Type B pancreatic cell (in vitro differentiated cells): ENCODE measurements at regions not wholly inside any gene's neighbourhood (a gene's known extent, or its start where the extent isn't known, plus 50 kb on each side); places are given as distances from the start of the nearest gene placed in this dataset.
A peak's percentile ranks its signal among the peaks of the same experiment; 100 is the strongest.

Experiments used
- DNase-seq: peaks from one replicate; pipeline ENCODE4 v3.0.0; 2021; ENCODE audit warnings: mixed read lengths; ENCODE audit not compliant: unreplicated experiment; ENCODE audit errors: extremely low spot score
- H3K27ac Mint-ChIP-seq: 2 replicates; pipeline ENCODE4 v1.8.0; 2021; ENCODE audit warnings: mild to moderate bottlenecking, mixed read lengths
- H3K27me3 Mint-ChIP-seq: 2 replicates; pipeline ENCODE4 v1.8.0; 2021; ENCODE audit warnings: mixed read lengths
- H3K36me3 Mint-ChIP-seq: 2 replicates; pipeline ENCODE4 v1.8.0; 2021; ENCODE audit warnings: mixed read lengths
- H3K4me1 Mint-ChIP-seq: one replicate; pipeline ENCODE4 v1.8.0; 2021; ENCODE audit warnings: mixed read lengths; ENCODE audit not compliant: unreplicated experiment
- H3K4me3 Mint-ChIP-seq: 2 replicates; pipeline ENCODE4 v1.8.0; 2021; ENCODE audit warnings: mild to moderate bottlenecking, mixed read lengths
- H3K9me3 Mint-ChIP-seq: 2 replicates; pipeline ENCODE4 v1.8.0; 2021; ENCODE audit warnings: mixed read lengths
- TF ChIP-seq, protein P1 (sequence below): fragments of 200-600 bp; sonication (generic); conservative IDR thresholded peaks from 2 replicates; pipeline ENCODE4 v1.5.0; 2021; ENCODE audit warnings: antibody characterized with exemption, mild to moderate bottlenecking

DNA sequence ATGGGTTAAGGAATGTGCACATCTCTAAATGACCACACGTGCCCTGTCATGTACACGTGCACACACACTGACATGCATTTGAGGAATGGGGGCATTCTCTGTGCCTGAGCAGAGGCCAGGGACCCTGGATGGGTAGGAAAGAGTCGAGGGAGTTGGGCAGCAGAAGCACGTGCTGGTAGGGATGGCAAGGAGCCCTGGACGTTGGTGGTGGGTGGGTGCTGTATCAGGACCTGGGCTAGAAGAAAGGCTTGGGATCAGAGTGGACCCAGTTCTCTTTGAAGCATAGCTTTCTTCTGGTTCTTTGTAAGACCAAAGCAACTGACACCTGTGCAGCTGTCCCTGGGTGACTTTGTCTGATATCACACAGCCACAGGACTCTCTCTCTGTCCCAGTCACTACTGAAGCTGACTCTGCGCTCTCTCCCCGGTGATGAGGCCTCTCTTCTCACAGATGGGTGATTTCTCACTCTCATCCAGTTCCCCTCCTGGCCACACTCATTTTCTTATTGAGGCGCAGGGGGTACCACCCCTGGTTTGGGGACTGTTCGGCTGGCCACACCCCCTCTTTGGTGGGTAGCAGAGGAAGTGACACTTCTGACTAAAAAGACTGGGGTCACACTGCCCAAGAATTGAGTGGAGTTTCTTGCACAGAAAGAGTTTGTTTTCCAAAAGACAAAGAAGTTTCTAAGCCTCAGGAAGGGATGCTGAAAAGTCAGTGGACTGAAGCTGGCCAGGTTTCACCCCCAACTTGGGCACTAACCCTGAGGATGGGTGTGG, 171.7 kb upstream of the RTL1 start:
- H3K4me3 Mint-ChIP-seq, result no peak overlapping the region
- TF ChIP-seq, protein P1, sequence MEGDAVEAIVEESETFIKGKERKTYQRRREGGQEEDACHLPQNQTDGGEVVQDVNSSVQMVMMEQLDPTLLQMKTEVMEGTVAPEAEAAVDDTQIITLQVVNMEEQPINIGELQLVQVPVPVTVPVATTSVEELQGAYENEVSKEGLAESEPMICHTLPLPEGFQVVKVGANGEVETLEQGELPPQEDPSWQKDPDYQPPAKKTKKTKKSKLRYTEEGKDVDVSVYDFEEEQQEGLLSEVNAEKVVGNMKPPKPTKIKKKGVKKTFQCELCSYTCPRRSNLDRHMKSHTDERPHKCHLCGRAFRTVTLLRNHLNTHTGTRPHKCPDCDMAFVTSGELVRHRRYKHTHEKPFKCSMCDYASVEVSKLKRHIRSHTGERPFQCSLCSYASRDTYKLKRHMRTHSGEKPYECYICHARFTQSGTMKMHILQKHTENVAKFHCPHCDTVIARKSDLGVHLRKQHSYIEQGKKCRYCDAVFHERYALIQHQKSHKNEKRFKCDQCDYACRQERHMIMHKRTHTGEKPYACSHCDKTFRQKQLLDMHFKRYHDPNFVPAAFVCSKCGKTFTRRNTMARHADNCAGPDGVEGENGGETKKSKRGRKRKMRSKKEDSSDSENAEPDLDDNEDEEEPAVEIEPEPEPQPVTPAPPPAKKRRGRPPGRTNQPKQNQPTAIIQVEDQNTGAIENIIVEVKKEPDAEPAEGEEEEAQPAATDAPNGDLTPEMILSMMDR, result no peak
- DNase-seq, result peak; percentile 49
- no peak overlapping the region for H3K27ac Mint-ChIP-seq
- H3K36me3 Mint-ChIP-seq, result no peaks in the 10 kb centered on the region
- peaks cover 10% of the 10 kb centered on the region for H3K4me1 Mint-ChIP-seq
- no peaks in the 10 kb centered on the region for H3K9me3 Mint-ChIP-seq
- H3K27me3 Mint-ChIP-seq, result peaks cover 37% of the 10 kb centered on the region

DNA sequence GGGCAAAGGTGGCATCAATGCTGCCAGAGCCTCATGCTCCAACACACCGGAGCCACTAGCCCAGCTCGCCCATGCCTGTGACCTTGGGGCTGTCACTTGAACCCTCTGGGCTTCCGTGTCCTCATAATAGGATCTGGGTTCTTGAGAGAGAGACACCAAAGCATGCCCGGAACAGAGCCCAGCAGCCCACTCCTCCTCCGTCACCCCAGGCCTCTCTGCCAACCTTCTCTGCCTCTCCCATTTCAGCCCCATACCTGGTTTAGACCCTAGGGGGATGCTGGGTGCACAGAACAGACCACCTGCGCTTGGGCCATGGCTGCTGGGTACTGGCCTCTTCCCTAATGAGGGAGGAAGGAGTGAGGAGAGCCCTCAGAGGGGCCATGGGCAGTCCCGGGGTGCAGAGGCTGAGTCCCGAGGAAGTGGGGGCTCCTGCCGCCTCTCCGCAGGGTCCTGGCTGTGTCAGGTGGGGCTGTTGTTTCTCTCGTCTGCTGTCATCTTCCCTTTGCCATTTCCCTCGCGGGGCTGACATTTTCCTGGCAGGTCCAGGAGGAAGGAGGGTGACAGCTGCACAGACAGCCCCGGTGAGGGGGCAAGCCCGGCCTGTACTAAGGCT, 172.4 kb upstream of the RTL1 start:
- peaks cover 10% of the 10 kb centered on the region for H3K4me1 Mint-ChIP-seq
- DNase-seq, result peak; percentile 62
- H3K27me3 Mint-ChIP-seq, result peaks cover 42% of the 10 kb centered on the region
- no peaks in the 10 kb centered on the region for H3K9me3 Mint-ChIP-seq
- TF ChIP-seq, protein P1, result no peak
- H3K4me3 Mint-ChIP-seq, result no peak overlapping the region
- H3K36me3 Mint-ChIP-seq, result no peaks in the 10 kb centered on the region
- no peak overlapping the region for H3K27ac Mint-ChIP-seq

DNA sequence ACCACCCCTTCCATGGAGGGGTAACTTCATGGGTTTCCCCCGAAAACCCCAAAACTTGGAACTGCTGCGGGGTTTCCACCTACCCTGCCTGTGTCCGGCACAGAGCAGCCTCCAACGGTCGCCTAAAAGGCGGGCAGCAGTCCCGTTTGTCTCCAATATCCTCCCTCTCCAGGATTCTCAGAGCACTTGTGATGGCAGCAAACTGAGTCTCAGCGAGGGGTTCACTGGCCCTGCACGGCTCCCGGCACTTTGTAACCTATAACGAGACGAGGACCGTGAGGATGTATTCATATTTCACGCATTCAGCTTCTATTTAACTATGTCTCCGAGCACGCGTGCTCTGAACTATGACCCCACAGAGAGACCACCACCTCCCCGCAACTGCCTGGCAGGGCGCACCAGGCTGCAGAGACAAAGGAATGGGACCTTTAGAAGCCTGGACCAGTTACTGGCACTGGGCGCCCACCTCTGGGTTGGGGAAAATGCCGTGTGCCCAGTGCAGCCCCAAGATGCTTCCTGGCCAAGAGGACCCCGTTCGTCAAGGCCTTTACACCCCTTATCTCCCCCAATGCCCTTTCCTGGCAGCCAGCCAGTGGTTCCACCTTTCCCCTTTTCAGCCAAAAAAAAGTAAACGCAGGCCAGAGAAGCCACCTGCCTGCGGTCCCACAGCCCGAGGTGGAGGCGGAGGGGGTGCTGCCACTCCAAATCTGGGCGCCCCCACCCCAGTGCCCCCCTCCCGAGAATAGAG, 173.1 kb upstream of the RTL1 start:
- Mint-ChIP-seq H3K36me3 (no peaks in the 10 kb centered on the region), H3K27ac (peak overlapping the region; percentile 31), H3K9me3 (no peaks in the 10 kb centered on the region), H3K27me3 (peaks cover 48% of the 10 kb centered on the region), H3K4me3 (no peak overlapping the region), H3K4me1 (peaks cover 9% of the 10 kb centered on the region)
- TF ChIP-seq, protein P1, result no peak
- peak; percentile 43 for DNase-seq

DNA sequence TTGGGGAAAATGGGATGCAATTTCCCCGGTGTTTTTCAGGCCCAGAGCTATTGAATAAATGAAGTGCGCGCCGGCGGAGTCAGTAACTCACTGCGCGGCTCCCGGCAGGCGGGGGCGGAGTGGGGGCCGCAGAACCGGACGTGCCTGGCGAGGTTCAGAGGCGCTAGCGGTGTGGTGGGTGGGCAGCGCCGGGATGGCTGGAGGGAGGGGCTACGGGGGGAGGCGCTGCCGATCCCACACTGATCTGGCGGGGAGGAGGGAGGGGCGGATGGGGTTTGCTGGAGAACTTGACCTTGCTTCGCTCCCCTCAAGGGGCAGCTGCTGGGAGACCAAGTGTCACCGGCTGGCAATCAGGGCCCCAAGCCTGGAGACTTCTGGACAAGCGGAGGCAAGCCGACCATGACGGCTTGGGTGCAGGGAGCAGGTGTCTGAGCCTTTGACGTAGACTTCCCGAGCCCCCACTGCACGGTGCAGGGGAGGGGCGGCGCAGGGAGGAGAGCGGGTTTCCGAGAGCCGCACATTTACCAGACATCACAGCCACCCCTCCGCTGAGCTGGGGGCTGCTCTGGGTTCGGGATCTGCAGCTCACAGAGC, 174.1 kb upstream of the RTL1 start:
- H3K4me3 Mint-ChIP-seq, result peak overlapping the region; percentile 82
- H3K36me3 Mint-ChIP-seq, result no peaks in the 10 kb centered on the region
- TF ChIP-seq, protein P1, result no peak
- H3K4me1 Mint-ChIP-seq, result peaks cover 5% of the 10 kb centered on the region
- H3K27ac Mint-ChIP-seq, result no peak overlapping the region
- DNase-seq, result peak; percentile 72
- peaks cover 49% of the 10 kb centered on the region for H3K27me3 Mint-ChIP-seq
- no peaks in the 10 kb centered on the region for H3K9me3 Mint-ChIP-seq

DNA sequence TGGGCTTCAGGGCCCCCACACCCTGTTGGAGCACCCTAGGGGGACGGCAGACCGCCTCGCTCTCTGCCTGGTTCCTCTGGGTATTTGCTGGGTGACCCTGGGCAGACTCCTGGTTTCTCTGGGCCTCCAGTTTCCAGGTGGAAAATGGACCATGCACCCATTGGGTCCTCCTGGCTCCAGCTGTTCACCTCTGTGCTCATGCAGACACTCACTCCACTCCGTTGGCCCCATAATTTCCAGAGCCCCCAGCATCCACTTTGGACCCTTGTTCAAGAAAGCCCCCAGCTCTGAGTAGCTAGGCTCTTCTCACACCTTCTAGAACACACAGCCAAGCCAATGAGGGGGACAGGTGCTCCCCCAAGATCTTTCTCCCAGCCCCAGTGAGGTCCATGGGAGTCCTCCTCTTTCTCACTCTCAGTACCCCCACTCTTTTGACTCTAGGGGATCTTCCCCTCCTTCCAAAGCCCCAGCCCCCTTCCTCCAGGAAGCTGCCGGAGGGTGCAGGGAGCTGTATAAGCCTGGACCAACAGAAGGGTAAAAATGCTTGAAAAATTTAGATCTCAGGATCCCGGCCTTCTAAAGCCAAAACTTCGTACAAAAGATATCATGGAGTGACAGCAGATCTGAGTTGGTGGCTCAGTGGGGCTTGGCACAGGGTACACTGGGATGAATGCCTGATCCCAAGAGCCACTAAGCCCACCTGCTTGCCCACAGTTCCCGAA, 174.8 kb upstream of the RTL1 start:
- peaks cover 49% of the 10 kb centered on the region for H3K27me3 Mint-ChIP-seq
- no peaks in the 10 kb centered on the region for H3K9me3 Mint-ChIP-seq
- peak overlapping the region; percentile 55 for H3K4me3 Mint-ChIP-seq
- peak; percentile 52 for DNase-seq
- peaks cover 5% of the 10 kb centered on the region for H3K4me1 Mint-ChIP-seq
- H3K36me3 Mint-ChIP-seq, result no peaks in the 10 kb centered on the region
- TF ChIP-seq, protein P1, result no peak
- H3K27ac Mint-ChIP-seq, result no peak overlapping the region
